ENCODE measurements at regions not wholly inside any gene's neighbourhood (a gene's known extent, or its start where the extent isn't known, plus 50 kb on each side); places are given as distances from the start of the nearest gene placed in this dataset.

DNA sequence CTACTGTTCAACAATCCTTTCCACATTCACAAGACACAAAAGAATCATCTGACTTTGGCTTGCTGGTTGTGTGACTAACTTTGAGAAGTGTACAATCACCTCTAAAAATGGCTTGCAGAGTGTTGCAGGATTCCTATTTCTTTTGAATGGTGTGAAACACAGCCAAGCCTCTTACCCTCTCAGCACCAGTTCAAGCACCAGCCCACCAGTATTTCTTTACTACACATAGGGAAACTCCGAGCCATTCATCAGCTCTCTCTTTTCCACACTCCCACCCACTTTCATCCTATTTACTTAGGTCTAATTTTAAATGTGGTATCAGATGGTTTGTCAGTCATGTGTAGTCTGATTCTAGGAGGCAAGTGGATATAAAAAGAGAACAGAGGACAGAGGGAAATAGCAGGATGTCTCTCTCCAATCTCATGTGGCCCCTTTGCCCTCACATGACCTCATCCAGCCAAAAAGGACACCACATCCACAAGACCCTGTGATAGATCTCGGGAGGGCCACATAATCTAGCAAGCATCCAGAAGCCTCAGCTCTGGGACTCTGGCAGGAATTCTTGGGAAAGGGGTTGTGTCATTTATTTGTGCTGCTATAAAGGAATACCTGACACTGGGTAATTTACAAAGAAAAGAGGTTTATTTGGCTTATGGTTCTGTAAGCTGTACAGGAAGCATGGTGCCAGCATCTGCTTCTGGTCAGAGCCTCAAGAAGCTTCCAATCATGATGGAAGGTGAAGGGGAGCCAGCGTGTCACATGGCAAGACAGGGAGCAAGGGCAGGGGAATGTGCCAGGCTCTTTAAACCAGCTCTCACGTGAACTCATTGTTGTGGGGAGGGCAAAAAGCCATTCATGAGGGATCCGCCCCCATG lies 66.8 kb upstream of the NEBL start:
- DNase-seq: no peak

DNA sequence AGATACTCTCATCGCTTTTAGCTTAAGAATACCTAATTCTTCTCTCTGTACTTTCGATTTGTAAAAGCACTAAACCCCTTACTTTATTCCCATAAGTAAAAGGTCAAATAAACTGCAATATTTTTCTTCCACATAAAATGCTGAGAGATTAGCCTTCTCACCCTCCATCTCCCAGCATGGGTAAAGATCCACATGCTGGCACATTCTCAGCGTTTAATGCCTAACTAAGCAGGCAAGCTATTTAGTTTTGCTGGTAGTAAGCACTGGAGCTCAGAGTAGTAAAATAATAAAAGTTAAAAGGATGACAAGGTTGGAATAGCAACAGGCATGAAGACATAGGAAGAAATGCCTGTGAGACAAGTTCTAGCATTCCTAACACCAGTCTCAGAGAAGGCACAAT lies 65.9 kb upstream of the NEBL start:
- no peak for DNase-seq

DNA sequence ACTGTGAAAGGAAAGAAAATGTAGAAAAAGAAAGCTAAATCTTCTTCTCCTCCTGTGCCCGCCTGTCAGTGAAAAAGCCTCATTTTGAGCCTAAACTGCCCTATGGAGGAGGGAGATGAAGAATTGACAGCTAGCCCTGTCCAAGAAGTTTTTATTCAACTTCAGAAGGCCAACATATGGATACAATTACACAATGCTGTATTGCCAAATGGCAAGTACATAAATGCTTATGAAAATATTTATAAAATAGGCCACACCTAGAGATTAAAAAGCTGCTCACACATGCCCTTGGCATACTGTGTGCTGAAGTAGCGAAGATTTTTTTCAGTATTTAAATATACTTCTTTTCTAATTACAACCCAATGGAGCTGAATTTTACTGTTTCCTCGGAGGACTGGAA lies 65.1 kb upstream of the NEBL start:
- DNase-seq: no peak

DNA sequence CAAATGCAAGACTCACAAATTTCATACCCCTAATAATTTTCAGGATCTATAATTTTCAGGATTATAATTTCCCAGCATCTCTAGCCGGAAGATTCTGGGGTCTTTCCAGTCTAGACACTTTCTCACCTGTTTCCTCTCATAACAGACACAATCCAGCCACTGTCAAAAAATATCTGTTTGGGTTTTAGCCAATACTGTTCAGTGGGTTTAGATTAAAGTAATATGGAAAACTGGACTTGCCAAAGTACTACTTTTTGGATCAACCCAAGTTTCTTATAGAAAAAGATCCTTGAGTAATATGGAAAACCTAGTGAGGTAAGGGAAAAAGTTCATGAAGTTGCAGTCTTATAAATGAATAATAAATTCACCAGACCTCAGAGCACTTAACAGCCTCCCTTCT lies 62.1 kb upstream of the NEBL start:
- no peak for DNase-seq

DNA sequence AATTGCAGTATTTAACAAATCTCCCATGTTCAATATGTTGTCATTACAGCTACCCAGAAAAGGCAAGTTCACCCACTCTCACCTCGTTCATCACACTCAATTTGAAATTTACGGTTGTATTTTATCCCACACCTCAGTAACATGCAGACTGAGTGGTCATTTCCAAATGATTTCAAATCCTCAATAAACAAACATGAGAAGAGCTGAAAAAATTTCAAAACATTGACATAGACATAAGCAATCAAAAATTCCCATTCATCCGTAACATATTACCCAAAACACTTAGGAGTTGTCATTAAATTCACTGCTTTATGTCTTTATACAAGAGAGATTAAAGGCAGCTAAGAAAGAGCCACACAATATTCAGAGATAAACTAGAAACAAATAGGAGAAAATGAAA lies 61.7 kb upstream of the NEBL start:
- no peak for DNase-seq

DNA sequence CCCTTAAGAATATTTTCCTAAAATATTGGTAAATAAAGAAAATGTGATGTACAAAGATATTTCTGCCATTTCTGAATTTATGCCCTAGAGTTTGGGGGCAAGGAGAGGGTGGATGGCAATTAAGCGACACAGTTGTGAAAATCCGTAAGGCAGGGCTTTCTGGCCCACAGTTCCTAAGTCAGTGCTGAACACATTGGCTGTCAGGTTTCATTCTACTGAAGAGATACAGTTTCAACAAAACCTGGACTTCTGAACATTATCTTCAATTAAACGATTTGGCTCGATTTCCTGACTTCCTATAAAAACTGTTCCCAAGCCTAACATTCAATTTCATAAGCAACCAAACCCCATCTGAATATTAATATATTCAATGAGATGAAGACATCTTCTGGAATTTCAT lies 61.1 kb upstream of the NEBL start:
- no peak for DNase-seq

DNA sequence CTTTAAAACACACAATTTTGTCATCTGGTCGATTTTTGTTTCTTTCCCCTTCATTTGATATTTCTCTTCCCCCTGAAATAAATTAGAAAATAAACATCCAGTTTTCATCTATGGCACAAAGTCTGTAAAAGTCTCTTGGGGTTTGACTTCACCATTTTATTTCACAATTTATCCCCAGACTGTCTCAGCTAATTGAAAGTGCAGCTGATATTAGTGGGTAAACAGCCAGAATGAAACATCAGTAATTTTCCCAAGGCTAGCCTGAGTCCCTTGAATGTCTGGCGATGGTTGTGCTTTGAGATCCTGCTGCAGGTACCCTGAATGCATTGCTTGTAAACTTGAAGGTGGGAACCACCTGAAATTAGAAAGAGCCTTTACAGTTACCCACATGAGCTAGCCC lies 60.6 kb upstream of the NEBL start:
- no peak for DNase-seq

DNA sequence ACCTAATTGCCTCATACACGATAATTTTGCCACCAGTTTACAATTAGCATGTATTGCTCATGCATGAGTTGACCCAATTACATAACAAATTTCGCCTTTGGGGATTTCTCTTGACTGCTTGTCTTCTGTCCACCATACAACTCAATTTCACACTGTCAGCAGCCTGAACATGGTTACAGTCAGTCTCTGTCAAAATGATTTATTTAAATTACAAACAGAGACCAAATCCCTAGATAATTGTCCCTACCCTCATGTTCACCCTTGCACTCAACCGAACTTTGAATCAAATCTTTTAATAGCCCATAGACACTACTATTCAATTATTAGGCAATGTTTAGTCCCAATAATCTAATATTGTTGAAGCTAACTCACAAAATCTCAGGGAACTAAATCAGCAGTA lies 59.7 kb upstream of the NEBL start:
- no peak for DNase-seq

DNA sequence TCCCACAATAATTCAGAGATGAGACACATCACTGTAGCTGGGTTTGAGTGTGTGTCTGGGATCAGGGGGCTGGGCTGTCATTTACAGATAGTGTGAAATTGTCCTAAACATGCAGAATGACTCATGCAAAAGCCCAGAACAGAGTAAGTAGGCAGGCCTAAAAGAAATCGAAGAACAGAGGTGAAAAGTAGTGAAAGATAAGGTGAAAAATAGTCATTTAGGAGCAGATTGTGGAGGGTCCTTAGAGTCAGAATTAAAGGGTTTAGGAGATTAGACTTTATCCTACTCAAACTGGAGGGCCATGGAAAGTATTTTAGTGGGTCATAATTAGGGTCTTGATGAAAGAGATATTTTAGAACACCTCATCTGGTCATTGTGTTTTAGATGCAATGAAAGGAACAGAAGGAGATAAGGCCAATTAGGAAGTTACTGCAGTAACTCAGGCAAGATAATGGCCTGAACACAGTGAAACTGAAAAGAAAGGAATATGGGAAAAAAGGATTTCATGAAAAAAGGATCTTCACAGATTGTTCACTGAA lies 58.3 kb upstream of the NEBL start:
- no peak for DNase-seq

DNA sequence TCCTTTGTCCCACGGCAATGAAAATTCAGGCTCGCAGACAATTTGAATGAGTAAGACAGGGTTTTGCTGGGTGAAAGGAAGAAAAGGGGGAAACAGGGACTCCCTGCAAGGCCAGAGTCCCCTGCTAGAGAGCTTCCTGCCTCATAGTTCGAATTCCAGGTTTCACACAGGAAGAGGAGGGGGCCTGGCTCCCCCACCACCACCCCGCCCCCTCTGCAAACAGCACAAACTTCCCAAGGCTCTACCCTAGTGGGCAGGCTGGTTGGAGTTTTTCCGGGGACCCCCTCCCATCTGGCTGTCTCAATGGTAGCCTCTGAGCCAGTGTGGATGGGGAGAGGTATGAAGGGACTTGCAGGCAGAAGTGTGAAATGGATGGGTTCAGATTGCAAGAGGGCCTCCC lies 57.4 kb upstream of the NEBL start:
- no peak for DNase-seq

DNA sequence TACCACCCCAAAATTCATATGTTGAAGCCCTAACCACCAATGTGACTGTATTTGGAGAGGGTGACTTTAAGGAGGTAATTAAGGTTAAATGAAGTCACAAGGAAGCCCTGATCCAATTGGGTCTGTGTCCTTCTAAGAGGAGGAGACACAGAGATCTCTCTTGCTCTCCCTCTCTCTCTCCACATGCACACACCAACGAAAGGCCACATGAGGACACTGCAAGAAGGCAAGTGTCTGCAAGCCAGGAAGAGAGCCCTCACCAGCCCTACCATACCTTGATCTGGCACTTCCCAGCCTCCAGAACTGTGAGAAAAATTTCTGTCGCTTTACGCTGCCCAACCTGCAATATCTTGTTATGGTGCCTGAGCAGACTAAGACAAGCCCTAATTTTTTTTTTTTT lies 56.0 kb upstream of the NEBL start:
- DNase-seq: no peak

DNA sequence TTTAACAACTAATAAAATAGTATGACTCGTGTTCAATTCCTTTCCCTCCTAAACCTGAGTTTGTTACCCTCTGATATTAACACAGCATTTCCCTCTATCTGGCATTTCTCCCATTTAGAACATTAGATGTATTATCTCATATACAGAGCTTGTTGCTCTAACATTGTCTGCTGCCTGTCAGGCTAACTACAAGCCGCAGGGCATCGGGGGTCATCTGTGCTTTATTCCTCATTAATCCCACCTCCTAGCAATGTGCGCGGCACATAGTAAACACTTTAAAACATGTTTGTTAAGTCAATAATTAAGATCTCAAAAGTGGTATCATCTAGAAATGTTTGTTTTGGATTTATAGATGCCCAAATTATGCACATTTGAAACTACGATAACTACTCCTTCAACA lies 52.9 kb upstream of the NEBL start:
- no peak for DNase-seq

DNA sequence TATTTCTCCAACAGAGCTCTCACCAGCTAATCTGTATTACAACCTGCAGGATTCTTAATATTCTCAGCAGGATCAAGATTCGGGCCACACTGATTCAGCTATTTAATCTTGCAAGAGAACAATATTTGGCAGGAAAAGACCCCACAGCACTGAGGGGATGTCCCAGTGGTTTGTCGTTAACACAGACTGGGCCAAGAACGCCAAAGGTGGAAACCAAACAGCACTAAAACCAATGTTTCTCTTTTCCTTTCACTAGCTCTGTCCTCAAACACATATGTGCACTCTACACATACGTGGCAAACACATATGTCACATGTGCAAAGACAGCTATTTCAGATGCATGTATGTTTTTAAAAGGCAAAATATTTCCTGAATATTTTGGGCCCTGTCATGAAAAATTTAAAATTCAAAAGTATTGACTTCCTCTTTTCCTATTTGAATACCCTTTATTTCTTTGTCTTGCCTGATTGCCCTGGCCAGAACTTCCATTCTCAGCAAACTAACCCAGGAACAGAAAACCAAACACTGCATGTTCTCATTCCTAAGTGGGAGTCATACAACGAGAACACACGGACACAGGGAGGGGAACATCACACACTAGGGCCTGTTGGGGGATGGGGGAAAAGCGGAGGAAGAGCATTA lies 51.7 kb upstream of the NEBL start:
- DNase-seq: no peak
